ENCODE measurements at regions not wholly inside any gene's neighbourhood (a gene's known extent, or its start where the extent isn't known, plus 50 kb on each side); places are given as distances from the start of the nearest gene placed in this dataset.

- DNase-seq (ENCODE audit: low read depth), result no peak
These were observed 153.8 kb downstream of the TTC32 start for GRCh38 chr2:19748073-19748375.

- no peak for DNase-seq (ENCODE audit: low read depth)
These were observed 154.3 kb downstream of the TTC32 start for GRCh38 chr2:19747310-19748072.

- no peak for DNase-seq (ENCODE audit: low read depth)
These were observed 155.0 kb downstream of the TTC32 start for GRCh38 chr2:19746611-19747309.

GRCh38 chr2:19746137-19746600 is 155.6 kb downstream of the TTC32 start:
- no peak for DNase-seq (ENCODE audit: low read depth)

DNA sequence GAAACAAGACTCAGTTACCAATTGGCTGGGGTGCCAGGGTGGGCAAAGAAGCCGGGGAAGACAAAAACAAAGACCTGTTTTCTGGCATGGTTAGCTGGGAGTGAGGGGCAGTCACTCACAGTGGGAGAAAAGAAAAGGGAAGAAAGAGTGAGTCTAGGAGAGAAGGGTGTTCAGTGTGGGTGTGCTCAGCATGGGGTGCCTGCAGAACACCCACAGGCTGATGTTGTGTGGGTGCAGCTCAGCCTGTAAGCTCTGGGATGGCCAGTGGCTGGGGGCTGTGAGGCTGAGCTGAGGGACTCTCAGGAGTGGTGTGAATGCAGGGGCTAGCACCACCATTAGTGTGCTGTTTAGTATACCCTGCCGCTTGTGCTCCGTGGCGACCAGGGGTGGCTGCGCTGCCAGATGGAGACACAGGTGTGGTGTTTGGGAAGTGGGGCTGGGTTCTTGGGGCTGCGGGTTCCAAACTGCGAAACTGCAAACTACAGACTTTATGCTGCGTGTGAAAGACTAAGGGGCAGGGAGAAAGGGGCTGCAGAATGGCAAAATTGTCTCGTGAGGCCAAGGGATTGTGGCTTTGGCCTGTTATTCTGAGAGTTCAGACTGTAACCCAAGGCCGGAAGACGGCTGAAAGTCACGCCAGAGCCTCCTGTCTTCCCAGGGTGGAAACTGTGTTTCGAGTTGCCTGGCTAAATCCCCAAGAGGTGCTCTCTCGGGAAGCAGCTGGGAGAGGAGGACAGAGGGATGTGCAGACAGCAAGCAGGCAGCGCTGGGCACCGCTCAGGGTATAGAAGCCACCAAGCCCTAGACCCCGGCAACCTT is 156.3 kb downstream of the TTC32 start:
- DNase-seq (ENCODE audit: low read depth), result no peak

DNA sequence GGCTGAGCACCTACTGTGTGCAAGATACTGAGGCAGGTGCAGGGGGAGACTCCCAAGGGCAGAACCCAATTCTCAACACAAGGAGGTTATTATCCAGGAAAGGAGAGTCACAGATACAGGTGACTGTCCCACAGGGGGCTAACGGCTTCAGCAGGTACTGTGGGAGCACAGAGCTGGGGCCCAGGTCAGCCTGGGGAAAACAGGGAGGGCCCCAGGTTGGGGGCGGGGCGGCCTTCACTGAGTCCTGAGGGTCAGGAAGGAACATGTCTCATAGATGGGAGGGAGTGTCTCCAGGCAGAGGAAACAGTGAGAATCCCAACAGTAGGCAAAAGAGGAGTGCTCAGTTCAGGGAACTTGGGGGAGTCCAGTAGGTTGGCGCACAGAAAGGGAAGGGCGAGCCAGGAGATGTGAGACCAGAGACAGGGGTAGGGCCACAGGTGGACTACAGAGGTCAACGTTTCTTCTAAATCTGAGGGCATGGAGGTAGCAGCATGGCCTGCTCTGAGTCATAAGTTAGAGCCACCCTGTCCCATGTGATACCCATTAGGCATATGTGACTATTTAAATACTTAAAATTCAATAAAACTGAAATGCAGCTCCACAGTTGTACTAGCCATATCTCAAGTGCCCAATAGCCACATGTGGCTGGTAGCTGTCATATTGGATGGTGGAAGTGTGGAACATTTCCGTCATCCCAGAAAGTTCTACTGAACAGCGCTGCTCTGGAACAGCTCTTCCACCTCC is 157.2 kb downstream of the TTC32 start:
- DNase-seq (ENCODE audit: low read depth), result no peak

- DNase-seq (ENCODE audit: low read depth), result no peak
These were observed 158.1 kb downstream of the TTC32 start for GRCh38 chr2:19743641-19744040.

DNA sequence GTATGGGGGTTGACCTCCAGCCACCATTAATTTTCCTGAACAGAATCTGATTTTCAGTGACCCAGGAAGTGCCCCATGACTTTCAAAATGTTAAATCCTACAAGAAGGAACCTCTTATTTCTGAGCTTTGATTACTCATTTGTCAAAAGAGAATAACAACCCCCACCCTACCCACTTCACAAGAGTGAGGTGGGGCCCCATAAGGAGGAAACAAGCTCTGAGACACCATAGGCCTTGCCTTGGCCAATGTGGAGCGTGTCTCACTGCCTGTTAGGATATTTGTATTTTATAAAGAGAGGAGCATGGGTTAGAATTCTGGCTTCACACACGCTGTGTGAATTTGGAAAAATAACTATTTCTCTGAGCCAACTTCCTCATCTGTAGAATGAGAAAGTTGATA is 158.9 kb downstream of the TTC32 start:
- no peak for DNase-seq (ENCODE audit: low read depth)

DNA sequence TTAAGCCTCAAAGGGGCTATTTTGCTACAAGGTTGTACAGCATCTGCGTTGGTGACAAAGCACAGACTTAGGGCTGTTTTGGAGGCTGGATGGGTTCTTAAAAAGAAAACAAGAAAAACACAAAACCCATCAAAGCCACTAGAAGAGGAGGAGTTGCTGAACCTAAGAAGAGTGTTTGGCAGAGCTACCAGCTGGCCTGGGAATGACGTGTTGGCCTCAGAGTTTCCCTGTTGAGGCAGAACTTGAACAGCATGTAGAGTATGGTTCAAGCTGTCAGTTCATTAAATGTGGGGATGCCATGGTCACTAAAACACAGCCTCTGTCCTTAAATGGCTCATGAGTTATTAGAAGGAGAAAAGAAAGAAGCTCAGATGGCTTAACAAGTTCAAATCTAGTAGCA is 162.5 kb downstream of the TTC32 start:
- no peak for DNase-seq (ENCODE audit: low read depth)

GRCh38 chr2:19738707-19739106 is 163.1 kb downstream of the TTC32 start:
- DNase-seq (ENCODE audit: low read depth), result no peak

GRCh38 chr2:19736191-19736831 is 165.5 kb downstream of the TTC32 start:
- no peak for DNase-seq (ENCODE audit: low read depth)

GRCh38 chr2:19733951-19734425 is 167.8 kb downstream of the TTC32 start:
- no peak for DNase-seq (ENCODE audit: low read depth)

- DNase-seq (ENCODE audit: low read depth), result no peak
These were observed 168.4 kb downstream of the TTC32 start for GRCh38 chr2:19733390-19733789.

- DNase-seq (ENCODE audit: low read depth), result no peak
These were observed 169.5 kb downstream of the TTC32 start for GRCh38 chr2:19732255-19732654.

GRCh38 chr2:19731515-19731914 is 170.3 kb downstream of the TTC32 start:
- DNase-seq (ENCODE audit: low read depth), result no peak

GRCh38 chr2:19731037-19731436 is 170.7 kb downstream of the TTC32 start:
- DNase-seq (ENCODE audit: low read depth), result no peak

DNA sequence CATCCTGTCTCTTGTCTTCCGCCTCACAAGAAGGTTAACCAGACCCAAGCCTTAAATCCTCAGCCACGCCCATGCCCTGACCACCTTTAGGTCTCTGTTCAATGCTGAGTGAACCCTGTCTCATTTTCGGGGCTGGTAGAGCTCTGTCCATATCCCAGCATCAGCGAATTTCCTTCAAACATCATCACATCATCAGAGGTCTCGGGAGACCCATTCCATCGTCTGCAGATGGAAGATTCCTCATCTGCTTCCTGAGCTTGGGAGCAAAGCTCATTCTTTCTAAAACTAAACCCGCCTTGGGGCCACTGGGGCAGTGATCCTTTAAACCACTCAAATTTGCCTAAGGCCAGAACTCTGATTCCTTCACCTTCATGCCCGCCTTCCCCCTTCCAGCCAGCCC is 173.7 kb downstream of the TTC32 start:
- no peak for DNase-seq (ENCODE audit: low read depth)

DNA sequence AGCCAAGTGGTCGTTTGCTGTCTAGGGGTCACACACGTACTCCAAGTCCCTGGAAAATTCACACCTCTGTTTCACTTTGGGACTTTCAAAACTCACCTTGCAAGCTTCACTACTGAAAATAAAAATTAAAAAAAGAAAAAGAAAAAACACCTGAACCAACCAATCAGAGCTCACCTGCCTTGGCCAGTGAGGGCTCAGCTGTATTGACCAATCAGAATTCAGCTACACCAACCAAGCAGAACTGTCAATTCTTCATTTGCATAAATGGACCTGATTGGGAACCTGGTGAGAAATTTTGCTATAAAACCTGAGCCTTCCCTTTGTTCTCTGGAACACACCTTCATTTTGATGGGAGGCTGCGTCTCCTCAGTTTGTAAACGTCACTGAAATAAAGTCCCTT is 176.4 kb downstream of the TTC32 start:
- no peak for DNase-seq (ENCODE audit: low read depth)

DNA sequence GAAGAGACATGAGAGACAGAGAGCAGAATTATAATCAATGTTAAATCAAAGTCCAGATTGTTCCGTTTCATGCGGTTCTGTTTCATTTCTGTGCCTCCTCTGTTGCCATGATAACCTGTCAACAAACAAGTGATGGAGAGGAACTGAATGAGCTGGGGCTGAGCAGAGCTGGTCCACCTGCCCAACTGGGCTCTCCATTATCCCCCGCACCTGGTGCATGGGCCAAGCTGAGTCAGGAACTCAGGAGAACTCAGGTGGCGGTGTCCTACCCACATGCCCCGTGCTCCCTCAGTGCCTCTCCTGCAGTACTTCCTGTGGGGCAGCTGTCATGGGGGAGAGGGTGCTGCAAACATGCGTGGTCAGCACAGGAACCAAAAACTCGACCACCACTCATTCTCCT is 178.8 kb downstream of the TTC32 start:
- DNase-seq (ENCODE audit: low read depth), result no peak

DNA sequence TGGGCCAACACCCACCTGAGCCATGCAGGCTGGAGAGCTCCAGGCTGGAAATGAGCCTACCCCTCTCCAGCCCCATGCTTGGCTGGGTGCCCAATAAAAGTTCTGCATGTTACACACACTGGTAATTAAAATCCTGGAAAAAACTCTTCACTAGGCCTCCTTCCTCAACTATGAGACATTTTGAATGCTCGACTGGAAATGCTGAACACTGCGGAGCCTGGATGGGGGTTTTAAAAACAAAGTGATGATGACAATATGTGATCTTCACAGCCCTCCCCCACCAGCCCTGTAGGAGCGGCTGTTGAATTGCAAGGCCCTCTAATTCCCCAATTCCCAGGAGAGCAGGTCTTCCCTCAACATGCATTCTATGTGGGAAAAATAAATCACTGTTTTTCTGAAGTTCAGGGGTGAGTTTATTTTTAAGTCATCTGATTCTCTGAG is 179.2 kb downstream of the TTC32 start:
- no peak for DNase-seq (ENCODE audit: low read depth)

GRCh38 chr2:19720306-19720705 is 181.5 kb downstream of the TTC32 start:
- DNase-seq (ENCODE audit: low read depth), result no peak

- DNase-seq (ENCODE audit: low read depth), result no peak
These were observed 182.2 kb downstream of the TTC32 start for GRCh38 chr2:19719540-19719939.

Data from activated T-cell treated with anti-CD3 and anti-CD28 coated beads for 24 hours (primary cell).